ENCODE measurements at regions not wholly inside any gene's neighbourhood (a gene's known extent, or its start where the extent isn't known, plus 50 kb on each side); places are given as distances from the start of the nearest gene placed in this dataset.

DNA sequence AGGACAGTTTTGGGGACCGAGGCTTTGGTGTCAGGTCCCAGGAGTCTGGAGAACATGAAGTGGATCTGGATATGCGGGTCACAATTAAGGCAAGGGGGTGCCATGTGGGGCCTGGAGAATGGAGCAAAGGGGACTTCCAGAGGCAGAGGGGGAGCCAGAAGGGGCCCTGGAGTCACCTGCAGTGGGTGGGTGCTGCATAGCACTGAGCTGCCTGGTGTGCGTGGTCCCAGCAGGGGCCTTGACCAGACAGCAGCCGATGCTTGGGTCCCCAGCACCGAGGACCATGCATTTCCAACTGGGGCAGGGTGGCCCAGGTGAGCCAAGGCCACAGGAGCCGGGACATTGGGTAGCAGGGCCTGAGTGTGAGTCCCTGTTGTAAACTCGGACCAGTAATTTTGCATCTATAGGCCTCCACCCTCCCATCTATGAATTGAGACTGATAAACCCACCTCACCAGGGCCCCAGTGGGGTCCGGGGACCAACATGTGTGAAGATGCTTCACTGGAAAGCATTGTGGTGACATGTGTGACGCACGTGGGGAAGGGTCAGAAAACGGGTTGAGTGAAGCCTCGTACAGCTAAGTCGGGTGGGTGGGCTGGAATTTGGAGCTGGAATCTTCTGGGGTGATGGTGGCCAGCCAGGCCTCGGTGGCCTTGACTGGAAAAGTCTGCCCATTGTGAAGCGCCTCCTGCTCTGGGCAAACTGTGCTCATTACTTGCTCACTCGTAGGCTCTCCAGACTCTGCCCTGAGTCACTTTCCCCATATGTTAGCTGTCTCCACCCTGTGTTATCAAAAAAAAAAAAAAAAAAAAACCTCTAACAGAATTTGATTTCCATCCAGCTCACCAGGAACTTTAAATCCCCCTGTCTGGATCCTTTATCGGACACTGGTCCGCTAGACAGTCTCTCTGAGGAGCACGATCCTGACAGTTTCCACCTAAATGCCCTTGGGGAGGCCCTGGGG lies 90.5 kb upstream of the ZNF469 start:
- Histone ChIP-seq H3K4me3 (ENCODE audit: control extremely low read depth in 1 of 5, extremely low read depth in 1 of 5, insufficient read depth in 1 of 5, low read depth in 2 of 5, low read length in 4 of 5) (no peak overlapping the region), H3K79me2 (ENCODE audit: control insufficient read depth, insufficient read depth, low read length) (no peaks in the 10 kb centered on the region), H3K9me3 (ENCODE audit: control extremely low read depth in 1 of 3, control insufficient read depth in 2 of 3, insufficient read depth in 1 of 3, low read length in 2 of 3) (peaks cover 0 to 20% (median 18%) of the 10 kb centered on the region in 3 donors), H3K36me3 (replicated peaks in 1 of 2; ENCODE audit: control extremely low read depth in 1 of 2, control insufficient read depth in 1 of 2, extremely low read depth in 1 of 2, insufficient read depth in 2 of 2, low read length in 1 of 2) (no peaks in the 10 kb centered on the region), H2AFZ (ENCODE audit: insufficient read depth, low read depth, low read length, poor library complexity, severe bottlenecking) (no peak overlapping the region), H3K9ac (ENCODE audit: low read length) (no peak overlapping the region), H3K4me1 (ENCODE audit: control insufficient read depth in 2 of 2, insufficient read depth in 2 of 2, low read length in 2 of 2) (no peaks in the 10 kb centered on the region), H3K4me2 (replicated peaks; ENCODE audit: low read depth, low read length, poor library complexity, severe bottlenecking) (no peak overlapping the region), H3K27me3 (replicated peaks in 1 of 4; ENCODE audit: control extremely low read depth in 1 of 4, control insufficient read depth in 3 of 4, insufficient read depth in 4 of 4, low read length in 3 of 4) (no peaks in the 10 kb centered on the region), H3K27ac (ENCODE audit: low read length in 2 of 2) (no peak overlapping the region), H4K20me1 (ENCODE audit: control insufficient read depth, insufficient read depth, low read length, poor library complexity, severe bottlenecking) (no peaks in the 10 kb centered on the region)
- no peak overlapping the region for H3K27ac Mint-ChIP-seq
- no peaks in the 10 kb centered on the region for H3K4me1 Mint-ChIP-seq
- ATAC-seq (ENCODE audit: low read depth) (no peak), DNase-seq (no peak)
- H3K27me3 Mint-ChIP-seq: peaks cover 7% of the 10 kb centered on the region
- H3K9me3 Mint-ChIP-seq (ENCODE audit: insufficient read depth): no peaks in the 10 kb centered on the region
- no peak overlapping the region for H3K4me3 Mint-ChIP-seq
- 86% methylated on average over 17 of the region's 19 CpGs for WGBS (ENCODE audit: insufficient coverage)
- CTCF ChIA-PET: no interaction called here
- POLR2A ChIA-PET: interaction anchor here (0.6 kb wide), 1 partner anchor 50 kb away, joined by 4 read pairs; no protein-coding TSS in a partner anchor
- intact Hi-C loops (cut with micrococcal nuclease): no loop called here
- TF ChIP-seq EZH2 (IDR thresholded peaks at IDR 0.05; ENCODE audit: borderline replicate concordance, insufficient read depth, low read depth, low read length, poor library complexity, severe bottlenecking): no peak

DNA sequence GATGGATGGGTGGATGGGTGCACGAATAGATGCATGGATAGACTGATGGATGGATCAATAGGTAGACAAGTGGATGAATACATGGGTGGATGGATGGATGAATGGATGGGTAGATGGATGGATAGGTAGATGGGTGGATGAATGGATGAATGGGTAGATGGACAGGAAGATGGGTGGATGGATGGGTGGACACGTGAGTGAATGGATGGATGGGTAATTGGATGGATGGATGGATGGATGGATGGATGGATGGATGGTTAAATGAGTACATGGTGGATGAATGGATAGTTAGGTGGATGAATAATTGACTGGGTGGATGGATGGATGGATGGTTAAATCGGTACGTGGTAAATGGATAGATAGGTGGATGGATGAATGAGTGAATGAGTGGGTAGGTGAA lies 89.7 kb upstream of the ZNF469 start:
- no peak for TF ChIP-seq EZH2 (IDR thresholded peaks at IDR 0.05; ENCODE audit: borderline replicate concordance, insufficient read depth, low read depth, low read length, poor library complexity, severe bottlenecking)
- TF ChIP-seq CTCF (IDR thresholded peaks at IDR 0.05): no peak
- H3K4me1 Mint-ChIP-seq: no peaks in the 10 kb centered on the region

More for the DNA sequence above, 89.7 kb upstream of the ZNF469 start:
- Histone ChIP-seq H3K9me3 (ENCODE audit: control extremely low read depth in 1 of 3, control insufficient read depth in 2 of 3, insufficient read depth in 1 of 3, low read length in 2 of 3) (peaks cover 0 to 16% (median 14%) of the 10 kb centered on the region in 3 donors), H3K36me3 (replicated peaks in 1 of 2; ENCODE audit: control extremely low read depth in 1 of 2, control insufficient read depth in 1 of 2, extremely low read depth in 1 of 2, insufficient read depth in 2 of 2, low read length in 1 of 2) (no peaks in the 10 kb centered on the region), H2AFZ (ENCODE audit: insufficient read depth, low read depth, low read length, poor library complexity, severe bottlenecking) (no peak overlapping the region), H3K4me1 (ENCODE audit: control insufficient read depth in 2 of 2, insufficient read depth in 2 of 2, low read length in 2 of 2) (no peaks in the 10 kb centered on the region), H3K79me2 (ENCODE audit: control insufficient read depth, insufficient read depth, low read length) (no peaks in the 10 kb centered on the region), H3K27me3 (replicated peaks in 1 of 4; ENCODE audit: control extremely low read depth in 1 of 4, control insufficient read depth in 3 of 4, insufficient read depth in 4 of 4, low read length in 3 of 4) (no peaks in the 10 kb centered on the region), H3K27ac (ENCODE audit: low read length in 2 of 2) (no peak overlapping the region), H3K4me3 (ENCODE audit: control extremely low read depth in 1 of 5, extremely low read depth in 1 of 5, insufficient read depth in 1 of 5, low read depth in 2 of 5, low read length in 4 of 5) (no peak overlapping the region), H3K9ac (ENCODE audit: low read length) (no peak overlapping the region), H3K4me2 (replicated peaks; ENCODE audit: low read depth, low read length, poor library complexity, severe bottlenecking) (no peak overlapping the region), H4K20me1 (ENCODE audit: control insufficient read depth, insufficient read depth, low read length, poor library complexity, severe bottlenecking) (no peaks in the 10 kb centered on the region)
- no peak overlapping the region for H3K27ac Mint-ChIP-seq
- H3K4me3 Mint-ChIP-seq: no peak overlapping the region
- intact Hi-C loops (cut with micrococcal nuclease): no loop called here
- H3K27me3 Mint-ChIP-seq: peaks cover 9% of the 10 kb centered on the region
- WGBS (ENCODE audit: insufficient coverage): 95% methylated on average over 4 of the region's 4 CpGs
- H3K9me3 Mint-ChIP-seq (ENCODE audit: insufficient read depth): no peaks in the 10 kb centered on the region
- ChIA-PET CTCF (no interaction called here), POLR2A (interaction anchor here (0.6 kb wide), 1 partner anchor 51 kb away, joined by 4 read pairs; no protein-coding TSS in a partner anchor)
- no peak for DNase-seq
- no peak for ATAC-seq (ENCODE audit: low read depth)
